ENCODE measurements at regions not wholly inside any gene's neighbourhood (a gene's known extent, or its start where the extent isn't known, plus 50 kb on each side); places are given as distances from the start of the nearest gene placed in this dataset.

DNA sequence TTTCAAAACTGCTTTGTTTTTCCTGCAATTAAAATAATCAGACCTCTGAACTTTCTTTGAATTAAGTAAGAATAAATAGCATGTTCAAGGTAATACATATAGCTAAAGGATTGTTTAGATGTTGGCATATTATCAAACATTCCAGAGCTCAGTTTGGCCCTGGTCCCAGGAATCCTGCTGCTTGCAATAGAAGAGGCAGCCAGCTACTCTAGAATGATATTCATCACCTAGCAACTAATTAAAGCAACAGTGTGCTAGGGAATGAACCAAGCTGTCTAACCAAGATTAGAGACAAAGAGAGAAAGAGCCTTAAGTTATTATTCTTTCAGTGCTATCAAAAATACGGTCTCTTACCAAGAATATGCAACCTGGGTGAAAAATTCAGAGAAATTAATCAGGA is 460.9 kb downstream of the GABRG1 start:
- TF ChIP-seq, protein P1, sequence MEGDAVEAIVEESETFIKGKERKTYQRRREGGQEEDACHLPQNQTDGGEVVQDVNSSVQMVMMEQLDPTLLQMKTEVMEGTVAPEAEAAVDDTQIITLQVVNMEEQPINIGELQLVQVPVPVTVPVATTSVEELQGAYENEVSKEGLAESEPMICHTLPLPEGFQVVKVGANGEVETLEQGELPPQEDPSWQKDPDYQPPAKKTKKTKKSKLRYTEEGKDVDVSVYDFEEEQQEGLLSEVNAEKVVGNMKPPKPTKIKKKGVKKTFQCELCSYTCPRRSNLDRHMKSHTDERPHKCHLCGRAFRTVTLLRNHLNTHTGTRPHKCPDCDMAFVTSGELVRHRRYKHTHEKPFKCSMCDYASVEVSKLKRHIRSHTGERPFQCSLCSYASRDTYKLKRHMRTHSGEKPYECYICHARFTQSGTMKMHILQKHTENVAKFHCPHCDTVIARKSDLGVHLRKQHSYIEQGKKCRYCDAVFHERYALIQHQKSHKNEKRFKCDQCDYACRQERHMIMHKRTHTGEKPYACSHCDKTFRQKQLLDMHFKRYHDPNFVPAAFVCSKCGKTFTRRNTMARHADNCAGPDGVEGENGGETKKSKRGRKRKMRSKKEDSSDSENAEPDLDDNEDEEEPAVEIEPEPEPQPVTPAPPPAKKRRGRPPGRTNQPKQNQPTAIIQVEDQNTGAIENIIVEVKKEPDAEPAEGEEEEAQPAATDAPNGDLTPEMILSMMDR (IDR thresholded peaks at IDR 0.05; ENCODE audit: insufficient read depth, low read depth, low read length): no peak
- no peak for TF ChIP-seq EZH2 (IDR thresholded peaks at IDR 0.05; ENCODE audit: insufficient read depth, low read length)

Data from astrocyte (in vitro differentiated cells and primary cell).